ENCODE measurements at regions not wholly inside any gene's neighbourhood (a gene's known extent, or its start where the extent isn't known, plus 50 kb on each side); places are given as distances from the start of the nearest gene placed in this dataset.

DNA sequence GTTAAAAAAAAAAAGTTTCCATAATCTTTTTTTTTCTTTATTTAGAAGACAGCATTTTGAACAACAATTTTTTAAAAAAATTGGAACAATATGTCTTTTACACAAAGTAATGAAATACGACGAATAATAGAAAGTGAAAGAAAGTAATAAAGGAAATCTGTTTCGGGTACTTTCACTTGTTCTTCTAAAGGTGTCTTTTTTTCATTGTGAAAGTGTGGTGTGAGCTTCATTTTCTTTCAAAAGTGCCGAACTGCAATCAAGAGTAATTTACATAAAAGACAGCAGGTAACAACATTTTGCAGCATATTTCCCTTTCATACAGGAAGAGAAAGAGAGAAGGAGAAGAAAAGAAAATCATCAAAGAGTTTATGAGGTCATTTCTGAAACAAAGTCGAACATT is 159.7 kb upstream of the CDH12 start:
- TF ChIP-seq, protein P1, sequence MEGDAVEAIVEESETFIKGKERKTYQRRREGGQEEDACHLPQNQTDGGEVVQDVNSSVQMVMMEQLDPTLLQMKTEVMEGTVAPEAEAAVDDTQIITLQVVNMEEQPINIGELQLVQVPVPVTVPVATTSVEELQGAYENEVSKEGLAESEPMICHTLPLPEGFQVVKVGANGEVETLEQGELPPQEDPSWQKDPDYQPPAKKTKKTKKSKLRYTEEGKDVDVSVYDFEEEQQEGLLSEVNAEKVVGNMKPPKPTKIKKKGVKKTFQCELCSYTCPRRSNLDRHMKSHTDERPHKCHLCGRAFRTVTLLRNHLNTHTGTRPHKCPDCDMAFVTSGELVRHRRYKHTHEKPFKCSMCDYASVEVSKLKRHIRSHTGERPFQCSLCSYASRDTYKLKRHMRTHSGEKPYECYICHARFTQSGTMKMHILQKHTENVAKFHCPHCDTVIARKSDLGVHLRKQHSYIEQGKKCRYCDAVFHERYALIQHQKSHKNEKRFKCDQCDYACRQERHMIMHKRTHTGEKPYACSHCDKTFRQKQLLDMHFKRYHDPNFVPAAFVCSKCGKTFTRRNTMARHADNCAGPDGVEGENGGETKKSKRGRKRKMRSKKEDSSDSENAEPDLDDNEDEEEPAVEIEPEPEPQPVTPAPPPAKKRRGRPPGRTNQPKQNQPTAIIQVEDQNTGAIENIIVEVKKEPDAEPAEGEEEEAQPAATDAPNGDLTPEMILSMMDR (IDR thresholded peaks at IDR 0.05; ENCODE audit: low read depth, low read length, missing control alignments) = no peak
- DNase-seq (ENCODE audit: extremely low read depth, low read depth) = no peak
- no peak overlapping the region for H3K4me3 ChIP-seq (replicated peaks; ENCODE audit: low read depth, low read length)

- no peak overlapping the region for H3K4me3 ChIP-seq (replicated peaks; ENCODE audit: low read depth, low read length)
- no peak for DNase-seq (ENCODE audit: extremely low read depth, low read depth)
- TF ChIP-seq, protein P1 (IDR thresholded peaks at IDR 0.05; ENCODE audit: low read depth, low read length, missing control alignments) = no peak
These were observed 154.6 kb upstream of the CDH12 start for GRCh38 chr5:23007762-23008161.

DNA sequence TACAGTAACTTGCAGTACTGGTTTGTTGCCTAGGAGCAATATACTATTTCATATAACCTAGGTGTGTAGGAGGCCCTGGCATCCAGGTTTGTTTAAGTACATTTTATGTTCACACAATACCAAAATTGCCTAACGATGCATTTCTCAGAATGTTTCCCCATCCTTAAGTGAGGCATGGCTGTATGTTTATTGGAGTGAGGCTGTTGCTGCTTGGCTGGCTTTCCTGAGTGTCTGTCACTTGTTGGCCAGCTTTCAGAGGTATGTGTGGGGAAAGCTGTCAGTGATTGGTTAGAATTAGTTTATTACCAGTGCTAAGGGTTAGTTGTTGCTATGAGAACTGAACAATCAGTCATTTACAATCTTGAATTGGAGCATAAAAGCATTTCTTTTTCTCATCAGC is 154.1 kb upstream of the CDH12 start:
- no peak overlapping the region for H3K4me3 ChIP-seq (replicated peaks; ENCODE audit: low read depth, low read length)
- DNase-seq (ENCODE audit: extremely low read depth, low read depth) = no peak
- TF ChIP-seq, protein P1 (IDR thresholded peaks at IDR 0.05; ENCODE audit: low read depth, low read length, missing control alignments) = no peak

GRCh38 chr5:23001120-23001519 is 148.0 kb upstream of the CDH12 start:
- no peak overlapping the region for H3K4me3 ChIP-seq (replicated peaks; ENCODE audit: low read depth, low read length)
- DNase-seq (ENCODE audit: extremely low read depth, low read depth) = no peak
- TF ChIP-seq, protein P1 (IDR thresholded peaks at IDR 0.05; ENCODE audit: low read depth, low read length, missing control alignments) = no peak

DNA sequence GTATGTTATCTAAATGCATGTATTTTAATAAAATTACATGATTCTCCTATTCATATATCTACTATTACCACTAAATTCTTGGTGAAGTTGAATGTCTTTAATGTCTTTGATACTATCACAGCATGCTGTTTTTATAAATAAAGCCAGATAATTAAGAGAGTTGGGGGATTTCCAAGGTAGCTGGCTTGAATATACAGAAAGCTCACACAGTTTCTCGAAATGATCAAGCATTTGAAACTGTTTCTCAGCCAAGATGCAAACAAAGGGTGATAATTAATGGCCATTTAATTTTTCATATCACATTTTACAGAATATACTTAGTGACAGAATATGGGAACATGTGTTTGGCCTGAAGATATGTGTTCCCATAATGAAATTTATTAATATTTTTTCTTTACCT is 145.6 kb upstream of the CDH12 start:
- no peak overlapping the region for H3K4me3 ChIP-seq (replicated peaks; ENCODE audit: low read depth, low read length)
- no peak for DNase-seq (ENCODE audit: extremely low read depth, low read depth)
- TF ChIP-seq, protein P1 (IDR thresholded peaks at IDR 0.05; ENCODE audit: low read depth, low read length, missing control alignments) = no peak

DNA sequence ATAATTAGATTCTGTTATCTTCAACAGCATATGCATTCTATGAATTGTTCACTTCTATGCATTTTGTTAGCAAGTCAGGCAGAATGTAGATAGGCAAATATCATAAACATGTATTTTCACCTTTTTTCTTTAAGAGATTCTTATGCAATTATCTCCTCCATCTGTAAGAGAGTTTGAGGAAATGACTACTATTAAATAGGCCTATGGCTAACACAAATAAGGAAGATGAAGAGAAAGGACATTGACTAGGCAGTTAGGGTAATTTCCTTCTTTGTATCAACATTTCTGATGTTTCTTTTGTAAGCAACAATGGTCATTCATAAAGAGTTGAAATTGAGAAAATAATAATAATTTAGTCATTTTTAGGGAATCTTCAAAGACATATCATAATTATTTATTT is 145.2 kb upstream of the CDH12 start:
- no peak for DNase-seq (ENCODE audit: extremely low read depth, low read depth)
- TF ChIP-seq, protein P1 (IDR thresholded peaks at IDR 0.05; ENCODE audit: low read depth, low read length, missing control alignments) = no peak

DNA sequence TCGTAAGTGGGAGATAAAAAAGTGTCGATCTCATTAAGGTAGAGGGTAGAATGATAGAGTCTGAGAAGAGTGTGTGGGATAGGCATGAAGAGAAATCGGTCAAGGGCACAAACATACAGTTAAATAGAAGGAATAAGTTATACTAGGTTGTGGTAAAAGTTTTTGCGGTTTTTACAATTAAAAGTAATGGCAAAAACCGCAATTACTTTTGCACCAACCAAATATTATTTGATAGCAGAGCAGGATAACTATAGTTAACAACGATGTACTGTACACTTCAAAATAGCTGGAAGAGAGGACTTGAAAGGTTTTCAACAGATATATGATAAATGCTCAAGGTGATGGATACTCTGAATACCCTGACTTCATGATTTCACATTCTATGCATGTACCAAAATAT is 135.8 kb upstream of the CDH12 start:
- TF ChIP-seq, protein P1 (IDR thresholded peaks at IDR 0.05; ENCODE audit: low read depth, low read length, missing control alignments) = no peak
- H3K4me3 ChIP-seq (replicated peaks; ENCODE audit: low read depth, low read length) = no peak overlapping the region
- no peak for DNase-seq (ENCODE audit: extremely low read depth, low read depth)

More for the DNA sequence above, 145.2 kb upstream of the CDH12 start:
- H3K4me3 ChIP-seq (replicated peaks; ENCODE audit: low read depth, low read length) = no peak overlapping the region

Measured in HFF-Myc (cell line).